ENCODE measurements at regions not wholly inside any gene's neighbourhood (a gene's known extent, or its start where the extent isn't known, plus 50 kb on each side); places are given as distances from the start of the nearest gene placed in this dataset.

DNA sequence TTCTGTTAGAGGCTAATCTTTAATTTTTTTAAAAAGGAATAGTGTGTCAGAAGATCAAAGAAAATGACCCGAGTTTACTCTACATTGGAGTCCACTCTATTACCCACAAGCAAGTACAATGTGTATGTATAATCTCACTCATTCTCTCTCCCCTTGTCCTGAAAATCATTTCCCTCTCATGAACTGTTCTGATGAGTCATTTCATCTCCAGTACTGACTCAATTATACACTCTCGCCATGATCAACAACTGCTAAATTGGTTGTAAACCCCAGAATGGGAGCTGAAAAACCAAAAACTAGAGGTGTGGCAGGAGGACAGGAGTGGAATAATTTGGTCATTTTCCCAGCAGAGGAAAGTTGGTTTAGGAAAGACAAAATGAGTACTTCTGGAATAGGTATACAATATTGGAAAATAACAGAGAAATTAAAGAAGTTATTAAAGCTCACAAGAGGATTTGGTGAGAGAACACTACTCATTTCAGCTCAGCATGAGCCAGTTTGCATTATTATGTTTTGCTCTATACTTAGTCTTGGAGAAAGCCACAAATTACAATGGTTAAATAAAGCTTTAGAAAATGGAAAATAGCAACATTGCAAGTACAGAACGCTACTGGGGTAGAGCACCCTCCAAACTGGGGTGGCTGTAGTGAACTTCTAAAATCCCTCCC lies 144.3 kb upstream of the PFN2 start:
- Histone ChIP-seq H3K27me3 (ENCODE audit: insufficient read depth, low read length, poor library complexity) (no peaks in the 10 kb centered on the region), H3K36me3 (ENCODE audit: control insufficient read depth, insufficient read depth, low read length) (no peaks in the 10 kb centered on the region), H3K4ac (ENCODE audit: low read depth, low read length) (no peak overlapping the region), H3K4me2 (ENCODE audit: low read length) (no peak overlapping the region), H3K27ac (ENCODE audit: low read depth, low read length) (no peak overlapping the region), H2AK5ac (ENCODE audit: low read length) (no peak overlapping the region), H4K8ac (ENCODE audit: low read depth, low read length) (no peak overlapping the region), H3K18ac (ENCODE audit: low read length) (no peak overlapping the region), H3K79me2 (ENCODE audit: control insufficient read depth, insufficient read depth, low read length) (no peaks in the 10 kb centered on the region), H3K4me3 (ENCODE audit: low read length) (no peak overlapping the region), H2BK5ac (ENCODE audit: low read length) (no peak overlapping the region), H3K9ac (ENCODE audit: low read length) (no peak overlapping the region), H2BK15ac (replicated peaks; ENCODE audit: low read depth) (no peak overlapping the region), H4K5ac (ENCODE audit: low read length) (no peak overlapping the region), H3K79me1 (ENCODE audit: low read length) (no peaks in the 10 kb centered on the region), H3K23ac (ENCODE audit: low read length) (no peak overlapping the region), H3K4me1 (ENCODE audit: control insufficient read depth, low read depth, low read length) (peaks cover 2% of the 10 kb centered on the region), H3K56ac (ENCODE audit: low read length) (no peak overlapping the region), H2BK120ac (ENCODE audit: low read depth, low read length) (peak overlapping the region; percentile 28)
- DNase-seq = no peak
- no CpG with 5 or more reads among the region's 3 CpGs for WGBS (ENCODE audit: extremely low coverage, insufficient coverage, low lambda C conversion rate)

DNA sequence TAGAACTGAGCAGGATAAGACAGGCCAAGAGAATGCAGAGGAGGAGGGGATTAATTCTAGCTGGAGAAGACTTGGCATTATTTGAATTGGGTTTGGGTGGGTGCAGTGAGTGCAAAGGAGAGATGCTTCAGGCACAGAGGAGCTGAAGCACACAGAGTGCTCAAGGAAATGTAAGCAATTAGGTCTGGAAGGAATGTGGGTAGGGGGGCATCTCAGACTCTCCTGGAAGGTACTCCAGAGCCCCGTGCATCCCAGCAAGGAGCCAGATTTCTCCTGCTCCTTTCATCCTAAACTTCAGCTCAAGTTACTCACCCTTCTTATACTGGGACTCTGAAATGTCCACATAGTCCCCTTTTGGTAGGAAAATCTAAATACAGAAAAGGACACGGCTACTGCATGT lies 143.6 kb upstream of the PFN2 start:
- no peak overlapping the region for H3K4me3 ChIP-seq (ENCODE audit: low read length)
- H3K4me2 ChIP-seq (ENCODE audit: low read length) = no peak overlapping the region
- H3K27ac ChIP-seq (ENCODE audit: low read depth, low read length) = no peak overlapping the region
- WGBS (ENCODE audit: extremely low coverage, insufficient coverage, low lambda C conversion rate) = no CpG with 5 or more reads among the region's 2 CpGs
- H2BK15ac ChIP-seq (replicated peaks; ENCODE audit: low read depth) = no peak overlapping the region
- peaks cover 2% of the 10 kb centered on the region for H3K4me1 ChIP-seq (ENCODE audit: control insufficient read depth, low read depth, low read length)
- no peak overlapping the region for H4K8ac ChIP-seq (ENCODE audit: low read depth, low read length)
- H2BK5ac ChIP-seq (ENCODE audit: low read length) = no peak overlapping the region
- H4K5ac ChIP-seq (ENCODE audit: low read length) = no peak overlapping the region
- H3K79me2 ChIP-seq (ENCODE audit: control insufficient read depth, insufficient read depth, low read length) = no peaks in the 10 kb centered on the region
- no peak overlapping the region for H3K56ac ChIP-seq (ENCODE audit: low read length)
- H3K27me3 ChIP-seq (ENCODE audit: insufficient read depth, low read length, poor library complexity) = no peaks in the 10 kb centered on the region
- no peaks in the 10 kb centered on the region for H3K79me1 ChIP-seq (ENCODE audit: low read length)
- no peak for DNase-seq
- H3K23ac ChIP-seq (ENCODE audit: low read length) = no peak overlapping the region
- no peak overlapping the region for H2AK5ac ChIP-seq (ENCODE audit: low read length)
- H3K36me3 ChIP-seq (ENCODE audit: control insufficient read depth, insufficient read depth, low read length) = no peaks in the 10 kb centered on the region
- H2BK120ac ChIP-seq (ENCODE audit: low read depth, low read length) = no peak overlapping the region
- H3K4ac ChIP-seq (ENCODE audit: low read depth, low read length) = no peak overlapping the region
- no peak overlapping the region for H3K18ac ChIP-seq (ENCODE audit: low read length)
- no peak overlapping the region for H3K9ac ChIP-seq (ENCODE audit: low read length)

DNA sequence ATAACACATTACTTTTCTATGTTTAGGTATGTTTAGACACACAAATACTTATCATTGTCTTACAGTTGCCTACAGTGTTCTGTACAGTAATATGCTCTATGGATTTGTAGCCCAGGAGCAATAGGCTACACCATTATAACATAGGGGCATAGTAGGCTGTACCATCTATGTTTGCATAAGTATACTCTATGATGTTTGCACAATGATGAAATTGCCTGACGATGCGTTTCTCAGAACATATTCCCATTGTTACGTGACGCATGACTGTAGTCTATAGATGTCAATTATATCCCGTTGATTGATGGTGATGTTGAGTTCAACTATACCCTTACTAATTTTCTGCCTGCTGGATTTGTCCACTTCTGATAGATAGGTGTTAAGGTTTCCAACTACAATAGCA lies 139.4 kb upstream of the PFN2 start:
- H2BK120ac ChIP-seq (ENCODE audit: low read depth, low read length) = no peak overlapping the region
- no peak overlapping the region for H3K23ac ChIP-seq (ENCODE audit: low read length)
- H3K18ac ChIP-seq (ENCODE audit: low read length) = no peak overlapping the region
- no peak overlapping the region for H2BK15ac ChIP-seq (replicated peaks; ENCODE audit: low read depth)
- H3K27me3 ChIP-seq (ENCODE audit: insufficient read depth, low read length, poor library complexity) = no peaks in the 10 kb centered on the region
- no peak overlapping the region for H3K4ac ChIP-seq (ENCODE audit: low read depth, low read length)
- no peak overlapping the region for H3K9ac ChIP-seq (ENCODE audit: low read length)
- no peaks in the 10 kb centered on the region for H3K79me1 ChIP-seq (ENCODE audit: low read length)
- WGBS (ENCODE audit: extremely low coverage, insufficient coverage, low lambda C conversion rate) = no CpG with 5 or more reads among the region's 5 CpGs
- no peak overlapping the region for H3K4me3 ChIP-seq (ENCODE audit: low read length)
- no peaks in the 10 kb centered on the region for H3K36me3 ChIP-seq (ENCODE audit: control insufficient read depth, insufficient read depth, low read length)
- no peak overlapping the region for H4K8ac ChIP-seq (ENCODE audit: low read depth, low read length)
- H3K56ac ChIP-seq (ENCODE audit: low read length) = no peak overlapping the region
- peaks cover 11% of the 10 kb centered on the region for H3K4me1 ChIP-seq (ENCODE audit: control insufficient read depth, low read depth, low read length)
- no peak overlapping the region for H3K4me2 ChIP-seq (ENCODE audit: low read length)
- H2AK5ac ChIP-seq (ENCODE audit: low read length) = no peak overlapping the region
- no peak overlapping the region for H2BK5ac ChIP-seq (ENCODE audit: low read length)
- H3K79me2 ChIP-seq (ENCODE audit: control insufficient read depth, insufficient read depth, low read length) = no peaks in the 10 kb centered on the region
- H3K27ac ChIP-seq (ENCODE audit: low read depth, low read length) = no peak overlapping the region
- DNase-seq = no peak
- H4K5ac ChIP-seq (ENCODE audit: low read length) = no peak overlapping the region

DNA sequence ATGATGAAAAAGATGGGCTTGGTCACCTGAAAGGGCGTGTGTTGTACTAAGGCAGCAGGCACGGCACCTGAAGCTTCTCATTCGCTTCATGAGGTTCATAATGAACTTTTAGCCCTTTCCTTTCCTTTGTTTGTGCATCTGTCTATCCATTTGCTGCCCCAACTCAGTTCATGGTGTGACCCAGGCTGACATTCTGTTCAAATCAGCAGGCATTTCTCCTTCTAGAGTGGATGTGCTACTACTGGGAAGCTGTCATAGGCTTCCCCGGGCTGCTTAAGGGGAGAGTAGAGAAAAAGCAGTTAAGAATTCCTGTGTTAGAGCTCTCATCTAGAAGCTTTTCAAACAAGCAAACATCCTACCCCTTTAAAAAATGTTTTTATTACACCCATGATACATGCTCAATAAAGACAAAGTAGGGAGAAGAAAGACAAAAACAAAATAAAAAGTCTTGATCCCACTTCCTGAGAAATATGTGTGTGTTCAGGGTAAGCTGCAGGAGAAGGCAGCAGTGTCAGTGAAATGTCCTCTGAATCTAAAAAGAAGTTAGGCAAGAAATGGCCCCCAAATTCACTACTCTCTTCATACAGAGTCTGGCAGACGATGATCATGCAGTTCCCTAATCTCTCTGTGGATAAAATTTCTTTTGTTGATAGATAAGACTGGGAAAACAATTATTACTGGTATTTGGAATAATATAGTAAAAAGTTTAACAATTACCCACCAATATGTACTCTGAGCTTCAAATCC lies 136.9 kb upstream of the PFN2 start:
- Histone ChIP-seq H3K18ac (ENCODE audit: low read length) (peak overlapping the region; percentile 91), H3K56ac (ENCODE audit: low read length) (peak overlapping the region; percentile 40), H2BK120ac (ENCODE audit: low read depth, low read length) (no peak overlapping the region), H3K27me3 (ENCODE audit: insufficient read depth, low read length, poor library complexity) (no peaks in the 10 kb centered on the region), H3K4me3 (ENCODE audit: low read length) (no peak overlapping the region), H3K4me2 (ENCODE audit: low read length) (no peak overlapping the region), H4K8ac (ENCODE audit: low read depth, low read length) (no peak overlapping the region), H3K36me3 (ENCODE audit: control insufficient read depth, insufficient read depth, low read length) (no peaks in the 10 kb centered on the region), H3K9ac (ENCODE audit: low read length) (no peak overlapping the region), H3K23ac (ENCODE audit: low read length) (no peak overlapping the region), H4K5ac (ENCODE audit: low read length) (no peak overlapping the region), H3K4me1 (ENCODE audit: control insufficient read depth, low read depth, low read length) (peaks cover 10% of the 10 kb centered on the region), H2BK5ac (ENCODE audit: low read length) (no peak overlapping the region), H3K79me2 (ENCODE audit: control insufficient read depth, insufficient read depth, low read length) (no peaks in the 10 kb centered on the region), H2AK5ac (ENCODE audit: low read length) (no peak overlapping the region), H3K27ac (ENCODE audit: low read depth, low read length) (peak overlapping the region; percentile 56), H3K4ac (ENCODE audit: low read depth, low read length) (peak overlapping the region; percentile 45), H2BK15ac (replicated peaks; ENCODE audit: low read depth) (no peak overlapping the region), H3K79me1 (ENCODE audit: low read length) (no peaks in the 10 kb centered on the region)
- no CpG with 5 or more reads among the region's 5 CpGs for WGBS (ENCODE audit: extremely low coverage, insufficient coverage, low lambda C conversion rate)
- peak; percentile 62 for DNase-seq

DNA sequence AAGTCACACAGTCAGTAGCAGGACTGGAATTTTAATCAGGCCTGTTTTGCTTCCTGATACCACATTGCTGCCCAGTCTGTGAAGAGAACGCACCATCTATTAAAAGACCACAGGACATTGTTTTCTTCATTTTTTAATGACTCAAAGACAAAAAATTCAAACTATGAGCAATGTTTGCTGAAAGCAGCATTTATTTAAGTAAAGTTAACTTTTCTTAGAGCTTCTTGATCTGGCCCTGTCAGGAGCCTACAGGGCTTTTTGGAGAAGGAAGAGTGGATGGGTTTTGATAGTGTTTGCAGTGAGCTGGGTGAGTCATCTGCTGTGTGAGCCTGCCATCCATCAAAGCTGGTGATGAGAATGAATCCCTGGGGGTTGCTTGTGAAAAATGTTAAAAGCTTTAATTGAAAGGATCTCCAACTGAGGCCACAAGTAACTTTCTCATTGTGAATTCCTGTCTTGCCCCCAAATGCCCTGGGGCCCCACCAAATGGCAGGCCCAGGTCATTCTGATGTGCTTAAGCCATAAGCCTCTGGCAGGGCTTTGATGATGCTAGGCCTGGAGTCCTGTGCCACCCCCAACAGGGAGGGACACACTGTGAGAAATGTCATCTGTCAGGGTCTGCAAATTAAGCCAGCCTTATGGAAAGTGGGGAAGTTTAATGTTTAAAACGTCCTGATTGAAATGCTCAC lies 136.2 kb upstream of the PFN2 start:
- no peak overlapping the region for H2BK15ac ChIP-seq (replicated peaks; ENCODE audit: low read depth)
- H3K27me3 ChIP-seq (ENCODE audit: insufficient read depth, low read length, poor library complexity) = no peaks in the 10 kb centered on the region
- H2AK5ac ChIP-seq (ENCODE audit: low read length) = no peak overlapping the region
- no peaks in the 10 kb centered on the region for H3K79me2 ChIP-seq (ENCODE audit: control insufficient read depth, insufficient read depth, low read length)
- peak; percentile 96 for DNase-seq
- H3K79me1 ChIP-seq (ENCODE audit: low read length) = no peaks in the 10 kb centered on the region
- no peak overlapping the region for H3K4me3 ChIP-seq (ENCODE audit: low read length)
- peak overlapping the region; percentile 28 for H3K18ac ChIP-seq (ENCODE audit: low read length)
- H4K5ac ChIP-seq (ENCODE audit: low read length) = no peak overlapping the region
- H3K56ac ChIP-seq (ENCODE audit: low read length) = no peak overlapping the region
- peak overlapping the region; percentile 29 for H2BK5ac ChIP-seq (ENCODE audit: low read length)
- no peak overlapping the region for H4K8ac ChIP-seq (ENCODE audit: low read depth, low read length)
- H3K36me3 ChIP-seq (ENCODE audit: control insufficient read depth, insufficient read depth, low read length) = no peaks in the 10 kb centered on the region
- no peak overlapping the region for H2BK120ac ChIP-seq (ENCODE audit: low read depth, low read length)
- peaks cover 10% of the 10 kb centered on the region for H3K4me1 ChIP-seq (ENCODE audit: control insufficient read depth, low read depth, low read length)
- peak overlapping the region; percentile 58 for H3K27ac ChIP-seq (ENCODE audit: low read depth, low read length)
- no peak overlapping the region for H3K9ac ChIP-seq (ENCODE audit: low read length)
- no peak overlapping the region for H3K4me2 ChIP-seq (ENCODE audit: low read length)
- H3K23ac ChIP-seq (ENCODE audit: low read length) = no peak overlapping the region
- WGBS (ENCODE audit: extremely low coverage, insufficient coverage, low lambda C conversion rate) = no CpG with 5 or more reads among the region's 2 CpGs
- no peak overlapping the region for H3K4ac ChIP-seq (ENCODE audit: low read depth, low read length)

Measured in mesendoderm (in vitro differentiated cells).